Right hindlimb (tissue), 1 donor: ENCODE measurements at regions not wholly inside any gene's neighbourhood (a gene's known extent, or its start where the extent isn't known, plus 50 kb on each side); places are given as distances from the start of the nearest gene placed in this dataset.
"Not testable (repeated sequence)": the region's sequence is repeated elsewhere in the genome, so short reads cannot be mapped to it uniquely, and the experiment has no call there.

Source experiments
- DNase-seq: peaks from one replicate; pipeline ENCODE4 v3.0.0-alpha.2; 2018

GRCh38 chr3:76442374-76442915 is 597.5 kb upstream of the ROBO2 start:
- no peak for DNase-seq

- no peak for DNase-seq
These were observed 583.6 kb upstream of the ROBO2 start for GRCh38 chr3:76456322-76456721.

GRCh38 chr3:76463501-76463900 is 576.4 kb upstream of the ROBO2 start:
- no peak for DNase-seq

GRCh38 chr3:76470285-76470684 is 569.6 kb upstream of the ROBO2 start:
- DNase-seq: no peak

- DNase-seq: no peak
These were observed 565.3 kb upstream of the ROBO2 start for GRCh38 chr3:76474632-76475031.

- DNase-seq: no peak
These were observed 560.7 kb upstream of the ROBO2 start for GRCh38 chr3:76479161-76479650.

GRCh38 chr3:76482510-76482909 is 557.4 kb upstream of the ROBO2 start:
- no peak for DNase-seq

GRCh38 chr3:76487446-76487845 is 552.5 kb upstream of the ROBO2 start:
- DNase-seq: no peak

- no peak for DNase-seq
These were observed 549.8 kb upstream of the ROBO2 start for GRCh38 chr3:76490064-76490463.

GRCh38 chr3:76495216-76495615 is 544.7 kb upstream of the ROBO2 start:
- no peak for DNase-seq

- no peak for DNase-seq
These were observed 542.3 kb upstream of the ROBO2 start for GRCh38 chr3:76497636-76498035.

GRCh38 chr3:76500746-76501275 is 539.1 kb upstream of the ROBO2 start:
- no peak for DNase-seq

- DNase-seq: no peak
These were observed 538.6 kb upstream of the ROBO2 start for GRCh38 chr3:76501315-76501714.

GRCh38 chr3:76502076-76502475 is 537.8 kb upstream of the ROBO2 start:
- DNase-seq: no peak

- no peak for DNase-seq
These were observed 534.6 kb upstream of the ROBO2 start for GRCh38 chr3:76505202-76505845.

GRCh38 chr3:76509179-76509830 is 530.6 kb upstream of the ROBO2 start:
- DNase-seq: no peak

- no peak for DNase-seq
These were observed 525.1 kb upstream of the ROBO2 start for GRCh38 chr3:76514836-76515235.

GRCh38 chr3:76523337-76523736 is 516.6 kb upstream of the ROBO2 start:
- no peak for DNase-seq

- DNase-seq: no peak
These were observed 514.2 kb upstream of the ROBO2 start for GRCh38 chr3:76525726-76526125.

GRCh38 chr3:76527773-76528172 is 512.1 kb upstream of the ROBO2 start:
- DNase-seq: no peak

GRCh38 chr3:76532158-76532822 is 507.6 kb upstream of the ROBO2 start:
- DNase-seq: no peak

GRCh38 chr3:76533710-76534109 is 506.2 kb upstream of the ROBO2 start:
- not testable (repeated sequence) for DNase-seq

GRCh38 chr3:76537857-76538256 is 502.0 kb upstream of the ROBO2 start:
- DNase-seq: not testable (repeated sequence)

GRCh38 chr3:76547674-76548073 is 492.2 kb upstream of the ROBO2 start:
- no peak for DNase-seq
